ENCODE measurements at regions not wholly inside any gene's neighbourhood (a gene's known extent, or its start where the extent isn't known, plus 50 kb on each side); places are given as distances from the start of the nearest gene placed in this dataset.

DNA sequence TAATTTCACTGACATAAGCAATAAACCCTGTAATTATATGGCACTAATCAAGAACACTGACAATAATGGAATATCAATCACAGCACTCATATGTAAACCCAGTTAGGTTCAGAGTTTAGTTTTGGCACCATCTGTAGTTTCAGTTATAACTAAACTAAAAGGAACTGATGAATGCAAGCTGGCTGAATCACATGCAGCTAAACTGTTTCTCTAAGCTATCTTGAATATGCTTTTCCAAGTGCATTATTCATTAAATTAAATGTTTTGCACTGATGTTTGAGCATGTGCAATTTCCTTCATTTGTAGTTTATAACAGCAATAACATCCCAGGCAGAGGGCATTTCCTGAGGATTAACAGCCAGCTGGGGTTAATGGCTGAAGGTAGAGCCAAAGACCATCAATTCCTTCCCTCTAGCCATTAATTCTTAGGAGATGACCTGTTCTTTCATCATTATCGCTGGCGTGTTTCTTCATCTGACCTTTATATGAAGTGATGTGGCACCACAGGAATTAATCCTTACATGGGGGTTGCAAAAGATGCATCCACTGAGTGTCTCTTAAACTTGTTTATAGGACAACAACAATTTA is 562.8 kb upstream of the IGFBP7 start:
- Histone ChIP-seq H3K36me3 (no peaks in the 10 kb centered on the region), H3K27ac (no peak overlapping the region), H3K4me3 (no peak overlapping the region), H3K27me3 (no peaks in the 10 kb centered on the region), H3K9me3 (no peaks in the 10 kb centered on the region), H3K4me1 (no peaks in the 10 kb centered on the region)
- intact Hi-C loops (cut with DNase I) = no loop called here
- WGBS, 4 donors = 69 to 81% (median 75%) methylated on average over 2 of the region's 2 CpGs
- ATAC-seq = no peak
- no peak for DNase-seq
- TF ChIP-seq, protein P1, sequence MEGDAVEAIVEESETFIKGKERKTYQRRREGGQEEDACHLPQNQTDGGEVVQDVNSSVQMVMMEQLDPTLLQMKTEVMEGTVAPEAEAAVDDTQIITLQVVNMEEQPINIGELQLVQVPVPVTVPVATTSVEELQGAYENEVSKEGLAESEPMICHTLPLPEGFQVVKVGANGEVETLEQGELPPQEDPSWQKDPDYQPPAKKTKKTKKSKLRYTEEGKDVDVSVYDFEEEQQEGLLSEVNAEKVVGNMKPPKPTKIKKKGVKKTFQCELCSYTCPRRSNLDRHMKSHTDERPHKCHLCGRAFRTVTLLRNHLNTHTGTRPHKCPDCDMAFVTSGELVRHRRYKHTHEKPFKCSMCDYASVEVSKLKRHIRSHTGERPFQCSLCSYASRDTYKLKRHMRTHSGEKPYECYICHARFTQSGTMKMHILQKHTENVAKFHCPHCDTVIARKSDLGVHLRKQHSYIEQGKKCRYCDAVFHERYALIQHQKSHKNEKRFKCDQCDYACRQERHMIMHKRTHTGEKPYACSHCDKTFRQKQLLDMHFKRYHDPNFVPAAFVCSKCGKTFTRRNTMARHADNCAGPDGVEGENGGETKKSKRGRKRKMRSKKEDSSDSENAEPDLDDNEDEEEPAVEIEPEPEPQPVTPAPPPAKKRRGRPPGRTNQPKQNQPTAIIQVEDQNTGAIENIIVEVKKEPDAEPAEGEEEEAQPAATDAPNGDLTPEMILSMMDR (IDR thresholded peaks at IDR 0.05) = no peak
- TF ChIP-seq POLR2A (IDR thresholded peaks at IDR 0.05) = no peak

DNA sequence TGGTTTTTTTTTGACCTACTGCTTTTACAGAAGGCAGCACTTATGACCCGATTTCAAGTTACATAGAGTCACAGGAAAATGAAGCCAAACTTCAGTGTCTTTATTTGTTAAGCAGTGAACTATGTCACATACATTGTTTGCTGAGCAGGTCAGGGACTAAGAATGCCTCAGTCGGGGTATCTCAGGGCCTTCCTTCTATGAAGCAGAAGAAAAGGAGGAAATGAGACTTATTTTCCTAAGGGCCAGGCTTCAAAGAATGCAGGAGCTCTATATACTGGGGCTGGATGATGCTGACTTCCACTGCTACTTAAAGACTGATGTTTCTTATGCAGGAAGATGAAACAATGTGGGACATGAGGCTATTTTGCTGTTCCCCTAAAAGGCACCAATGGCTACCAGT is 558.4 kb upstream of the IGFBP7 start:
- intact Hi-C loops (cut with DNase I) = no loop called here

DNA sequence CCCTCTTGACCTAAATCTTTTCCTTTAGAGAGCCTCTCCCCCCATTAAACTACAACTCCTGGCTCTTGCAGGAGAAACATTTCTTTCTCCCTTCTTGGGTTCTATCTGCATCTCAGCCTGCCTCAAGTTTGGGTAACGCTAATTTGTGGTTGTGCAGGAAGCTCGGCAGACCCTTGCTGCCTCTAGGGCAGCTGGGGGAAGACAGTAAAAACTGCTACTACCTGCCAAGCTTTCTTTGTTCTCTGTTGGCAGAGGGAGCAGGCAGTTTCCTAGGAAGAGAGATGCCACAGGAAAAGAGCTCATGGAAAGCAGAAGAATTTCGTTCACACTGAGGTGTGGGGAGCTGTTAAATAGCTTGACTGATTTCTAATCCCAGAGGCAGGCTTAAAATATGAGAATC is 555.6 kb upstream of the IGFBP7 start:
- DNase-seq = no peak
- no peak for TF ChIP-seq POLR2A (IDR thresholded peaks at IDR 0.05)
- TF ChIP-seq, protein P1 (IDR thresholded peaks at IDR 0.05) = no peak
- no peak overlapping the region for H3K4me3 ChIP-seq
- H3K27ac ChIP-seq = no peak overlapping the region
- ATAC-seq = no peak
- H3K36me3 ChIP-seq = no peaks in the 10 kb centered on the region
- WGBS, 4 donors = 49 to 64% (median 57%) methylated on average over 3 of the region's 3 CpGs
- H3K9me3 ChIP-seq = no peaks in the 10 kb centered on the region
- no peaks in the 10 kb centered on the region for H3K4me1 ChIP-seq
- intact Hi-C loops (cut with DNase I) = no loop called here
- H3K27me3 ChIP-seq = no peaks in the 10 kb centered on the region

More for the DNA sequence above, 558.4 kb upstream of the IGFBP7 start:
- WGBS, 4 donors = 51 to 56% (median 55%) methylated on average over 2 of the region's 2 CpGs
- no peaks in the 10 kb centered on the region for H3K9me3 ChIP-seq
- H3K27me3 ChIP-seq = no peaks in the 10 kb centered on the region
- ATAC-seq = no peak
- no peak for TF ChIP-seq POLR2A (IDR thresholded peaks at IDR 0.05)
- TF ChIP-seq, protein P1 (IDR thresholded peaks at IDR 0.05) = no peak
- H3K36me3 ChIP-seq = no peaks in the 10 kb centered on the region
- no peak overlapping the region for H3K4me3 ChIP-seq
- H3K4me1 ChIP-seq = no peaks in the 10 kb centered on the region
- H3K27ac ChIP-seq = no peak overlapping the region
- no peak for DNase-seq

DNA sequence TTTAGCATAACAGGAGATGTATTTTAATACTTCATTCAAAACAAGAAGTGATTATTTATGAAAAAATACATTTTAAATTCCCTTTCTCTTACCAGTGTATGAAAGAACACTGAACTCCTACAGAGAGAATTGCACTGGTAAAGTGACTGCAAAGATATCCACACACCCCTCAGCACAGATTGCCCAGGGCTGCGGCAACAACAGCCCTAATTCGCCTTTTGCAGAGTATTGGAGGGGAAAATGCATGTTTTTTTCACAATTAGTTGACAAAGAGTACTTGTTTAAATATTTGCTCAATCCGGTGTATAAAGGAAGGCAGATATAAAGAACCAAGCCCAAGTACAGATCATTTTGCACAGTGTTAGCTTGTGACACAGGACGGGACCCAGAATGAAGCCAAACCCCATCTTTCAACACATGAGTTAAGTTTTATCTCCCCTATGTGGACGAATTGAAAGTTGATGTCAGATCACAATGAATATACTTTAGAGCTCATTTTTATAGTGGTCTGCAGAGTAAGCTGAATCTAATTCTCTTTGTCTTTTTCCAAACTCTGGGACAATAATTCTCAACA is 551.4 kb upstream of the IGFBP7 start:
- ATAC-seq = no peak
- intact Hi-C loops (cut with DNase I) = no loop called here
- 55 to 70% (median 61%) methylated on average over 5 of the region's 5 CpGs for WGBS, 4 donors

More for the DNA sequence above, 551.4 kb upstream of the IGFBP7 start:
- TF ChIP-seq, protein P1 (IDR thresholded peaks at IDR 0.05) = no peak
- TF ChIP-seq POLR2A (IDR thresholded peaks at IDR 0.05) = no peak
- DNase-seq = no peak
- no peaks in the 10 kb centered on the region for H3K27me3 ChIP-seq
- H3K9me3 ChIP-seq = no peaks in the 10 kb centered on the region
- no peak overlapping the region for H3K4me3 ChIP-seq
- H3K27ac ChIP-seq = no peak overlapping the region
- no peaks in the 10 kb centered on the region for H3K36me3 ChIP-seq
- no peaks in the 10 kb centered on the region for H3K4me1 ChIP-seq

All from heart left ventricle (tissue), 16 donors.